ENCODE measurements at regions not wholly inside any gene's neighbourhood (a gene's known extent, or its start where the extent isn't known, plus 50 kb on each side); places are given as distances from the start of the nearest gene placed in this dataset.

GRCh38 chr4:153067376-153067775 lies 131.3 kb downstream of the FHDC1 start:
- TF ChIP-seq YY1 (IDR thresholded peaks at IDR 0.05; ENCODE audit: insufficient read depth, insufficient read length) = no peak
- TF ChIP-seq ZNF274 (IDR thresholded peaks at IDR 0.05; ENCODE audit: low read depth, low read length) = no peak
- no peak for TF ChIP-seq SUZ12 (IDR thresholded peaks at IDR 0.05; ENCODE audit: extremely low read depth, insufficient read depth, insufficient read length)
